ENCODE measurements at regions not wholly inside any gene's neighbourhood (a gene's known extent, or its start where the extent isn't known, plus 50 kb on each side); places are given as distances from the start of the nearest gene placed in this dataset.

DNA sequence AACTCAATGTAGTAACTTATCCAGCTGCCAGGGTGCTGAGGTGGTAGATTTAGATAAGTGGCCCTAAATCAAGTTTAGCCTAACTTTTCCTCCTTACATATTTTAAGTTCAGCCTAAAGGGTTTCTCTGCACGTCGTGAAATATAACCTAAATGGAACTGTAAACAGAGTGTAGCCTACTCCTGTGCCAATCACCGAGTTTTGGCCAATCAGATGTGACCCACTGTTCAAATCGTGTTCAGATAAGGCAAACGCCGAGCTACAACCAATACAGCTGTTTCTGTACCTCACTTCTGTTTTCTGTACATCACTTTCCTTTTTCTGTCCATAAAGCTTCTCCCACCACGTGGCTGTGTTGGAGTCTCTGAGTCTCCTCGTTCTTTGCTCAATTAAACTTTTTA, 904.2 kb upstream of the POT1 start:
- Histone ChIP-seq H3F3A (replicated peaks; ENCODE audit: low read depth) (no peaks in the 10 kb centered on the region), H3K36me3 (ENCODE audit: insufficient read depth) (no peaks in the 10 kb centered on the region; the same call in 1 of the 2 replicates), H3K4me3 (no peak overlapping the region), H3K27me3 (ENCODE audit: insufficient read depth) (no peaks in the 10 kb centered on the region), H3K9me2 (ENCODE audit: insufficient read depth) (no peaks in the 10 kb centered on the region), H2AFZ (peak overlapping the region; percentile 89), H4K20me1 (replicated peaks; ENCODE audit: insufficient read depth) (no peaks in the 10 kb centered on the region), H3K4me1 (ENCODE audit: insufficient read depth) (no peaks in the 10 kb centered on the region), H3K27ac (ENCODE audit: low read depth) (no peak overlapping the region), H3K79me2 (replicated peaks; ENCODE audit: insufficient read depth) (no peaks in the 10 kb centered on the region), H3K4me2 (no peak overlapping the region)
- no peak for TF ChIP-seq ZNF331 (CRISPR knock-in tag; IDR thresholded peaks at IDR 0.05; ENCODE audit: low read depth)
- no peak for TF ChIP-seq CREB1 (CRISPR knock-in tag; IDR thresholded peaks at IDR 0.05; ENCODE audit: low read depth)
- no peak for TF ChIP-seq STAT1 (IDR thresholded peaks at IDR 0.05; ENCODE audit: unreplicated experiment)
- Mint-ChIP-seq H3K4me1 (peaks cover 4% of the 10 kb centered on the region; the same call in 2 of the 3 replicates), H3K9me3 (peaks cover 18% of the 10 kb centered on the region), H3K27me3 (ENCODE audit: insufficient read depth, low read depth, poor library complexity) (no peaks in the 10 kb centered on the region), H3K27ac (no peak overlapping the region), H3K4me3 (no peak overlapping the region), H3K36me3 (ENCODE audit: low read depth) (peaks cover 26% of the 10 kb centered on the region)
- DNase-seq (ENCODE audit: low spot score) (no peak), ATAC-seq (no peak)

DNA sequence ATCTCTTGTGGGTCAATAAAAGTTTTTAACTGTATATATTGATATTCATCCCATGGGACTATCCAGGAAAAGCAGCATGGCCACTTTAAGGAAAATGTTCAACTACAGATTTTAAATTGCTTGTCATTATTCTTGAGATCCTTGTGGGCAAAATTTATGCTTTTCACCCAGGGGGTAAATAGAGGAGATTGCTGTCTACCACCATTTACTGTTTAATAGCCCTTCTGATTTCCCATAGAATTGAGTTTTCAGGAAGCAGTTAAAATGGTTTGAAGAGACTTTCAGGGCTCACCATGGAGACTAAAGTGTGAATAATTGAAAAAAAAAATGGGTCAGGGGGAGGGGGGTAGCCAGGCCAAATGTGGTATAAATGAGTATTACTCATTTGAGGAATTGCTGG, 901.1 kb upstream of the POT1 start:
- Mint-ChIP-seq H3K27ac (no peak overlapping the region), H3K27me3 (ENCODE audit: insufficient read depth, low read depth, poor library complexity) (no peaks in the 10 kb centered on the region), H3K36me3 (ENCODE audit: low read depth) (peaks cover 34% of the 10 kb centered on the region), H3K4me1 (peaks cover 4% of the 10 kb centered on the region; the same call in 2 of the 3 replicates), H3K9me3 (peaks cover 28% of the 10 kb centered on the region), H3K4me3 (no peak overlapping the region)
- no peak overlapping the region for H3K27ac ChIP-seq (ENCODE audit: low read depth)
- no peaks in the 10 kb centered on the region for H3K4me1 ChIP-seq (ENCODE audit: insufficient read depth)
- no peak overlapping the region for H3K4me2 ChIP-seq
- ATAC-seq (no peak), DNase-seq (ENCODE audit: low spot score) (no peak)
- H3K9me2 ChIP-seq (ENCODE audit: insufficient read depth), result no peaks in the 10 kb centered on the region
- H3K36me3 ChIP-seq (ENCODE audit: insufficient read depth), result no peaks in the 10 kb centered on the region; the same call in 1 of the 2 replicates
- H3K4me3 ChIP-seq, result no peak overlapping the region
- no peaks in the 10 kb centered on the region for H3K27me3 ChIP-seq (ENCODE audit: insufficient read depth)
- H2AFZ ChIP-seq, result no peak overlapping the region
- H3F3A ChIP-seq (replicated peaks; ENCODE audit: low read depth), result no peaks in the 10 kb centered on the region
- no peaks in the 10 kb centered on the region for H3K79me2 ChIP-seq (replicated peaks; ENCODE audit: insufficient read depth)
- TF ChIP-seq CREB1 (CRISPR knock-in tag; IDR thresholded peaks at IDR 0.05; ENCODE audit: low read depth) (no peak), ETS1 (IDR thresholded peaks at IDR 0.05) (no peak), CTCF (conservative IDR thresholded peaks at IDR 0.05; ENCODE audit: low read depth in 2 of 2) (no peak), EZH2phosphoT487 (IDR thresholded peaks at IDR 0.05; ENCODE audit: unreplicated experiment) (no peak), POLR2AphosphoS5 (IDR thresholded peaks at IDR 0.05; ENCODE audit: low read depth) (no peak), EZH2 (IDR thresholded peaks at IDR 0.05; ENCODE audit: low read depth, unreplicated experiment) (no peak), ZNF114 (CRISPR knock-in tag; IDR thresholded peaks at IDR 0.05) (no peak), JUNB (IDR thresholded peaks at IDR 0.05; ENCODE audit: unreplicated experiment) (no peak), STAT1 (IDR thresholded peaks at IDR 0.05; ENCODE audit: unreplicated experiment) (no peak)
- TF ChIP-seq, protein P1, sequence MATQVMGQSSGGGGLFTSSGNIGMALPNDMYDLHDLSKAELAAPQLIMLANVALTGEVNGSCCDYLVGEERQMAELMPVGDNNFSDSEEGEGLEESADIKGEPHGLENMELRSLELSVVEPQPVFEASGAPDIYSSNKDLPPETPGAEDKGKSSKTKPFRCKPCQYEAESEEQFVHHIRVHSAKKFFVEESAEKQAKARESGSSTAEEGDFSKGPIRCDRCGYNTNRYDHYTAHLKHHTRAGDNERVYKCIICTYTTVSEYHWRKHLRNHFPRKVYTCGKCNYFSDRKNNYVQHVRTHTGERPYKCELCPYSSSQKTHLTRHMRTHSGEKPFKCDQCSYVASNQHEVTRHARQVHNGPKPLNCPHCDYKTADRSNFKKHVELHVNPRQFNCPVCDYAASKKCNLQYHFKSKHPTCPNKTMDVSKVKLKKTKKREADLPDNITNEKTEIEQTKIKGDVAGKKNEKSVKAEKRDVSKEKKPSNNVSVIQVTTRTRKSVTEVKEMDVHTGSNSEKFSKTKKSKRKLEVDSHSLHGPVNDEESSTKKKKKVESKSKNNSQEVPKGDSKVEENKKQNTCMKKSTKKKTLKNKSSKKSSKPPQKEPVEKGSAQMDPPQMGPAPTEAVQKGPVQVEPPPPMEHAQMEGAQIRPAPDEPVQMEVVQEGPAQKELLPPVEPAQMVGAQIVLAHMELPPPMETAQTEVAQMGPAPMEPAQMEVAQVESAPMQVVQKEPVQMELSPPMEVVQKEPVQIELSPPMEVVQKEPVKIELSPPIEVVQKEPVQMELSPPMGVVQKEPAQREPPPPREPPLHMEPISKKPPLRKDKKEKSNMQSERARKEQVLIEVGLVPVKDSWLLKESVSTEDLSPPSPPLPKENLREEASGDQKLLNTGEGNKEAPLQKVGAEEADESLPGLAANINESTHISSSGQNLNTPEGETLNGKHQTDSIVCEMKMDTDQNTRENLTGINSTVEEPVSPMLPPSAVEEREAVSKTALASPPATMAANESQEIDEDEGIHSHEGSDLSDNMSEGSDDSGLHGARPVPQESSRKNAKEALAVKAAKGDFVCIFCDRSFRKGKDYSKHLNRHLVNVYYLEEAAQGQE (IDR thresholded peaks at IDR 0.05; ENCODE audit: unreplicated experiment), result no peak
- H4K20me1 ChIP-seq (replicated peaks; ENCODE audit: insufficient read depth), result no peaks in the 10 kb centered on the region

Data from GM23338 (cell line).